ENCODE measurements at regions not wholly inside any gene's neighbourhood (a gene's known extent, or its start where the extent isn't known, plus 50 kb on each side); places are given as distances from the start of the nearest gene placed in this dataset.

GRCh38 chr16:26688699-26689098, 378.0 kb upstream of the C16orf82 start:
- Histone ChIP-seq H3K36me3 (no peaks in the 10 kb centered on the region), H3K27ac (no peak overlapping the region), H3K9me3 (no peaks in the 10 kb centered on the region), H3K4me1 (ENCODE audit: control insufficient read depth in 1 of 2, low read depth in 2 of 2) (no peaks in the 10 kb centered on the region), H3K4me3 (no peak overlapping the region), H3K27me3 (replicated peaks; ENCODE audit: insufficient read depth) (no peaks in the 10 kb centered on the region)
- ATAC-seq (ENCODE audit: insufficient number of reproducible peaks, low FRiP score, low read depth) (no peak), DNase-seq (ENCODE audit: low spot score) (no peak)
- no peak for TF ChIP-seq CTCF (IDR thresholded peaks at IDR 0.05)

- no peak for DNase-seq (ENCODE audit: low spot score)
- no peaks in the 10 kb centered on the region for H3K4me1 ChIP-seq (ENCODE audit: control insufficient read depth in 1 of 2, low read depth in 2 of 2)
- no peaks in the 10 kb centered on the region for H3K36me3 ChIP-seq
- H3K27ac ChIP-seq, result no peak overlapping the region
- no peak for ATAC-seq (ENCODE audit: insufficient number of reproducible peaks, low FRiP score, low read depth)
- no peaks in the 10 kb centered on the region for H3K9me3 ChIP-seq
- H3K27me3 ChIP-seq (replicated peaks; ENCODE audit: insufficient read depth), result no peaks in the 10 kb centered on the region
- no peak overlapping the region for H3K4me3 ChIP-seq
- TF ChIP-seq CTCF (IDR thresholded peaks at IDR 0.05), result no peak
Measured at GRCh38 chr16:26692658-26693057, 374.1 kb upstream of the C16orf82 start.

- Histone ChIP-seq H3K4me3 (no peak overlapping the region), H3K27me3 (replicated peaks; ENCODE audit: insufficient read depth) (no peaks in the 10 kb centered on the region), H3K27ac (no peak overlapping the region), H3K36me3 (no peaks in the 10 kb centered on the region), H3K9me3 (no peaks in the 10 kb centered on the region), H3K4me1 (ENCODE audit: control insufficient read depth in 1 of 2, low read depth in 2 of 2) (no peaks in the 10 kb centered on the region)
- ATAC-seq (ENCODE audit: insufficient number of reproducible peaks, low FRiP score, low read depth) (no peak), DNase-seq (ENCODE audit: low spot score) (no peak)
- TF ChIP-seq CTCF (IDR thresholded peaks at IDR 0.05), result no peak
Measured at GRCh38 chr16:26697807-26698206, 368.9 kb upstream of the C16orf82 start.

- H3K36me3 ChIP-seq, result no peaks in the 10 kb centered on the region
- H3K27ac ChIP-seq, result no peak overlapping the region
- no peaks in the 10 kb centered on the region for H3K9me3 ChIP-seq
- ATAC-seq (ENCODE audit: insufficient number of reproducible peaks, low FRiP score, low read depth) (no peak), DNase-seq (ENCODE audit: low spot score) (no peak)
- H3K4me1 ChIP-seq (ENCODE audit: control insufficient read depth in 1 of 2, low read depth in 2 of 2), result no peaks in the 10 kb centered on the region
- no peaks in the 10 kb centered on the region for H3K27me3 ChIP-seq (replicated peaks; ENCODE audit: insufficient read depth)
- TF ChIP-seq CTCF (IDR thresholded peaks at IDR 0.05), result no peak
- no peak overlapping the region for H3K4me3 ChIP-seq
Measured at GRCh38 chr16:26700250-26700649, 366.5 kb upstream of the C16orf82 start.

GRCh38 chr16:26701243-26701886, 365.4 kb upstream of the C16orf82 start:
- H3K9me3 ChIP-seq, result no peaks in the 10 kb centered on the region
- no peak for DNase-seq (ENCODE audit: low spot score)
- no peaks in the 10 kb centered on the region for H3K4me1 ChIP-seq (ENCODE audit: control insufficient read depth in 1 of 2, low read depth in 2 of 2)
- H3K27me3 ChIP-seq (replicated peaks; ENCODE audit: insufficient read depth), result no peaks in the 10 kb centered on the region
- H3K27ac ChIP-seq, result no peak overlapping the region
- no peak for TF ChIP-seq CTCF (IDR thresholded peaks at IDR 0.05)
- no peak for ATAC-seq (ENCODE audit: insufficient number of reproducible peaks, low FRiP score, low read depth)
- no peak overlapping the region for H3K4me3 ChIP-seq
- no peaks in the 10 kb centered on the region for H3K36me3 ChIP-seq
